ENCODE measurements at regions not wholly inside any gene's neighbourhood (a gene's known extent, or its start where the extent isn't known, plus 50 kb on each side); places are given as distances from the start of the nearest gene placed in this dataset.
"Not testable (repeated sequence)": the region's sequence is repeated elsewhere in the genome, so short reads cannot be mapped to it uniquely, and the experiment has no call there.

DNA sequence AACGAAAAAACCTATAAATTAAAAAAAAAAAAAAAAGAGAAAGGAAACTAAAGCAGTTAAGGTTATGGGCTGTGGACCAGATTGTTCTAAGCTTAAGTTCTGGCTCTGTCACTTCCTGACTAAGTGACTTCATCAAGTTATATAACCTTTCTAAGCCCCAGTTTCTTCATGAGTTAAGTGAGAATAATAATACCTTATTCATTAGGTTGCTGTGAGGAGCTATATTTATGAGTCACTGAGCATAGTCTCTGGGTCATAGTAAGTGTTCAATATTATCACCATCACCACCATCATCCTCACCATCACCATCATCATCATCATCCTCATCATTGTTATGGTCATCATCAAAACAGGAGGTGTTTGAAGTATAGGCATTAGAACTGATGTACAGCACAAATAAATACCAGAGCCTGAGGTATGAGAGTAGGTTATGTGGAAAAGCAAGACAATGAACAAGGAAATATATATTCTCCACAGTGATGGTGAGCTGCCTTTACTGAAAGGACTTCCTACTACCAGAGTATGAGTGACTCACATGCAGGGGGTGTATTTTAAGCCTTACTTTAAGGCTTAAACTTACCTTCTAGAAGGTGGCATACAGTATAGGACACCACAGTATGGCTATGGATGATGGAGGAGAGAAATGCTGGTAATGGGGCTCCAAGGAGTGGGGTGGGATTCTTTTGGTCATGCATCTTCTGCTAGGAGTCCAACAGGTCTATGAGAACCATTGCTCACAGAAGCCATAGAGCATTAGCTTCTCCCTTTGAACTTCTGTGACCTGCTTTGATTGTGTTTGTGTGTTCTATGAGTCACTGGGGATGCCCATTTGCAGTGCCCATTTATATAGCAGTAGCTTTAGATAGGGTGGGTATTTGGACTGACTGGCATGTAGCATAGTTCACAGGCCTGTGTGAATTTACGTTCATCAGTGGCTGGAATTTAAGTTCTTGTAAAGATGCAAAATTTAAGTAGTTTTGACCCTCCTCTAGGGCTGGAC is 104.4 kb downstream of the KLF5 start:
- H3K14ac ChIP-seq (ENCODE audit: low read length in 2 of 2): no peak overlapping the region
- no peak overlapping the region for H3K4ac ChIP-seq (ENCODE audit: low read depth in 1 of 2, low read length in 2 of 2)
- no peaks in the 10 kb centered on the region for H3K36me3 ChIP-seq (ENCODE audit: control insufficient read depth in 1 of 2, insufficient read depth in 2 of 2, low read depth in 1 of 2, low read length in 2 of 2)
- DNase-seq: no peak
- H2AK5ac ChIP-seq (ENCODE audit: low read length, severe bottlenecking): no peak overlapping the region
- H3K4me1 ChIP-seq (ENCODE audit: control insufficient read depth, insufficient read depth, low read depth, low read length): no peaks in the 10 kb centered on the region
- no peaks in the 10 kb centered on the region for H3K9me3 ChIP-seq (ENCODE audit: control insufficient read depth, low read length)
- no peak overlapping the region for H3K23ac ChIP-seq (ENCODE audit: low read length in 2 of 2)
- no peak overlapping the region for H3K4me3 ChIP-seq (ENCODE audit: insufficient read depth in 1 of 2, low read depth in 1 of 2, low read length in 2 of 2)
- H2BK15ac ChIP-seq (ENCODE audit: low read depth, poor library complexity, severe bottlenecking): no peak overlapping the region
- H4K91ac ChIP-seq (ENCODE audit: low read length): no peak overlapping the region
- H3K79me1 ChIP-seq (replicated peaks; ENCODE audit: low read length, poor library complexity, severe bottlenecking): no peaks in the 10 kb centered on the region
- no peak overlapping the region for H3K4me2 ChIP-seq (ENCODE audit: low read length, poor library complexity, severe bottlenecking)
- no peaks in the 10 kb centered on the region for H3K27me3 ChIP-seq (ENCODE audit: control insufficient read depth in 1 of 2, insufficient read depth in 1 of 2, low read length in 2 of 2)
- H2BK5ac ChIP-seq (ENCODE audit: low read depth, low read length, poor library complexity, severe bottlenecking): no peak overlapping the region
- H2AFZ ChIP-seq (ENCODE audit: low read depth, low read length): no peak overlapping the region
- H3K18ac ChIP-seq (ENCODE audit: low read depth in 1 of 2, low read length in 2 of 2): no peak overlapping the region
- H2BK12ac ChIP-seq (ENCODE audit: low read length in 2 of 2): no peak overlapping the region
- WGBS: 90% methylated on average over 1 of the region's 2 CpGs
- H2BK120ac ChIP-seq (ENCODE audit: low read depth, low read length): no peak overlapping the region
- H3K9ac ChIP-seq (ENCODE audit: low read length): no peak overlapping the region
- H4K8ac ChIP-seq (ENCODE audit: low read length): no peak overlapping the region
- no peak overlapping the region for H3K27ac ChIP-seq (ENCODE audit: low read length, poor library complexity, severe bottlenecking)

DNA sequence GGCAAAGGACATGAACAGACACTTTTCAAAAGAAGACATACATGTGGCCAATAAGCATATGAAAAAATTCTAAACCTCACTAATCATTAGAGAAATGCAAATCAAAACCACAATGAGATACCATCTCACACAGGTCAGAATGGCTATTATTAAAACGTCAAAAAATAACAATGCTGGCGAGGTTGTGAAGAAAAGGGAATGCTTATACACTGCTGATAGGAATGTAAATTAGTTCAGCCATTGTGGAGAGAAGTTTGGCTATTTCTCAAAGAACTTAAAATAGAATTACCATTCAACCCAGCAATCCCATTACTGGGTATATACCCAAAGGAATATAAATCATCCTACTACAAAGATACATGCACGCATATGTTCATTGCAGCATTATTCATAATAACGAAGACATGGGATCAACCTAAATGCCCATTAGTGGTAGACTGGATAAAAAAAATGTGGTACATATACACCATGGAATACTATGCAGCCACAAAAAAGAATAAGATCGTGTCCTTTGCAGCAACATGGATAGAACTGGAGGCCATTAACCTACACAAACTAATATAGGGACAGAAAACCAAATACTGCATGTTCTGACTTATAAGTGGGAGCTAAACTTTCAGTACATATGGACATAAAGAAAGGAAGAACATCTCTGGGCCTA is 101.7 kb downstream of the KLF5 start:
- H3K4me1 ChIP-seq (ENCODE audit: control insufficient read depth, insufficient read depth, low read depth, low read length); H3K14ac ChIP-seq (ENCODE audit: low read length in 2 of 2); H3K4ac ChIP-seq (ENCODE audit: low read depth in 1 of 2, low read length in 2 of 2); H3K23ac ChIP-seq (ENCODE audit: low read length in 2 of 2); H3K4me3 ChIP-seq (ENCODE audit: insufficient read depth in 1 of 2, low read depth in 1 of 2, low read length in 2 of 2); H2BK12ac ChIP-seq (ENCODE audit: low read length in 2 of 2); H3K9ac ChIP-seq (ENCODE audit: low read length); H4K91ac ChIP-seq (ENCODE audit: low read length); H2BK120ac ChIP-seq (ENCODE audit: low read depth, low read length); H2AK5ac ChIP-seq (ENCODE audit: low read length, severe bottlenecking); H3K27me3 ChIP-seq (ENCODE audit: control insufficient read depth in 1 of 2, insufficient read depth in 1 of 2, low read length in 2 of 2); DNase-seq; H2AFZ ChIP-seq (ENCODE audit: low read depth, low read length); H3K27ac ChIP-seq (ENCODE audit: low read length, poor library complexity, severe bottlenecking); H3K36me3 ChIP-seq (ENCODE audit: control insufficient read depth in 1 of 2, insufficient read depth in 2 of 2, low read depth in 1 of 2, low read length in 2 of 2); H3K9me3 ChIP-seq (ENCODE audit: control insufficient read depth, low read length); H3K18ac ChIP-seq (ENCODE audit: low read depth in 1 of 2, low read length in 2 of 2); H3K79me1 ChIP-seq (replicated peaks; ENCODE audit: low read length, poor library complexity, severe bottlenecking); H2BK5ac ChIP-seq (ENCODE audit: low read depth, low read length, poor library complexity, severe bottlenecking); H3K4me2 ChIP-seq (ENCODE audit: low read length, poor library complexity, severe bottlenecking); H4K8ac ChIP-seq (ENCODE audit: low read length); H2BK15ac ChIP-seq (ENCODE audit: low read depth, poor library complexity, severe bottlenecking): not testable (repeated sequence)
- 100% methylated on average over 1 of the region's 5 CpGs for WGBS

DNA sequence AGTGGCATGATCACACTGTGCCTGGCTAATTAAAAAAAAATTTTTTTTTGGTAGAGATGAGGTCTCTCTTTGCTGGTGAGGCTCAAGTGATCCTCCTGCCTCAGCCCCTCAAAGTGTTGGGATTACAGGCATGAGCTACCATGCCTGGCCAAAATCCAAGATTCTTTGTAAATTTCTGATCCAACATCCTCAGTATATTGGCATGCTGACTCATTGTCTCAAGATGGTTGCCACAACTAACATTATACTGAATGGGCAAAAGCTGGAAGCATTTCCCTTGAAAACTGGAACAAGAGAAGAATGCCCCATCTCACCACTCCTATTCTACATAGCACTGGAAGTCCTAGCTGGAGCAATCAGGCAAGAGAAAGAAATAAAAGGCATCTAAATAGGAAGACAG is 100.0 kb downstream of the KLF5 start:
- no peak overlapping the region for H2BK120ac ChIP-seq (ENCODE audit: low read depth, low read length)
- H3K23ac ChIP-seq (ENCODE audit: low read length in 2 of 2): no peak overlapping the region
- DNase-seq: peak; percentile 46
- H2AK5ac ChIP-seq (ENCODE audit: low read length, severe bottlenecking): no peak overlapping the region
- no peak overlapping the region for H4K8ac ChIP-seq (ENCODE audit: low read length)
- no peak overlapping the region for H3K4ac ChIP-seq (ENCODE audit: low read depth in 1 of 2, low read length in 2 of 2)
- H2BK15ac ChIP-seq (ENCODE audit: low read depth, poor library complexity, severe bottlenecking): no peak overlapping the region
- no peaks in the 10 kb centered on the region for H3K9me3 ChIP-seq (ENCODE audit: control insufficient read depth, low read length)
- no peak overlapping the region for H4K91ac ChIP-seq (ENCODE audit: low read length)
- H2BK12ac ChIP-seq (ENCODE audit: low read length in 2 of 2): no peak overlapping the region
- no peaks in the 10 kb centered on the region for H3K27me3 ChIP-seq (ENCODE audit: control insufficient read depth in 1 of 2, insufficient read depth in 1 of 2, low read length in 2 of 2)
- no peak overlapping the region for H2AFZ ChIP-seq (ENCODE audit: low read depth, low read length)
- H3K36me3 ChIP-seq (ENCODE audit: control insufficient read depth in 1 of 2, insufficient read depth in 2 of 2, low read depth in 1 of 2, low read length in 2 of 2): no peaks in the 10 kb centered on the region
- no peak overlapping the region for H3K14ac ChIP-seq (ENCODE audit: low read length in 2 of 2)
- no peak overlapping the region for H3K4me2 ChIP-seq (ENCODE audit: low read length, poor library complexity, severe bottlenecking)
- H3K27ac ChIP-seq (ENCODE audit: low read length, poor library complexity, severe bottlenecking): peak overlapping the region; percentile 64
- no peak overlapping the region for H3K4me3 ChIP-seq (ENCODE audit: insufficient read depth in 1 of 2, low read depth in 1 of 2, low read length in 2 of 2)
- H3K18ac ChIP-seq (ENCODE audit: low read depth in 1 of 2, low read length in 2 of 2): no peak overlapping the region
- H3K79me1 ChIP-seq (replicated peaks; ENCODE audit: low read length, poor library complexity, severe bottlenecking): no peaks in the 10 kb centered on the region
- H3K4me1 ChIP-seq (ENCODE audit: control insufficient read depth, insufficient read depth, low read depth, low read length): no peaks in the 10 kb centered on the region
- no peak overlapping the region for H2BK5ac ChIP-seq (ENCODE audit: low read depth, low read length, poor library complexity, severe bottlenecking)
- H3K9ac ChIP-seq (ENCODE audit: low read length): no peak overlapping the region

DNA sequence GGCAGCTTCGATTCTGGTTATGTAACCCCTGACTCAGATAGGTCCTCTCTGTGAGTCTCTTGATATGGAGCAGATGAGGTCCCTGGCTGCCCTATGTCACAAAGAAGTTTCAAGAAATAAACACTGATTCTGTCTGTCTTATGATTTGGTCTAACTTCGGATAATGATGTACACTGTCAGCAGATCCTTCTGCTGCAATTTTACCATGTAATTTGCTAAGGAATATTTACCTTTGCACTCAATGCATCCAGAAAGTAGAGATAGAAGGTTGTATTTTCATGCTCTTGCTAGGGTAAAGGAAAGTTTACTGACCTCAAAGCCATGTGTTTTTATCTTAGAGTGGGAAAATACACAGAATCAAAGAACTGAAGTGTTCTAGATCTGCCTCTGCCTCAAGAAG is 98.2 kb downstream of the KLF5 start:
- Histone ChIP-seq H3K9ac (ENCODE audit: low read length) (no peak overlapping the region), H3K23ac (ENCODE audit: low read length in 2 of 2) (no peak overlapping the region), H2BK15ac (ENCODE audit: low read depth, poor library complexity, severe bottlenecking) (no peak overlapping the region), H3K36me3 (ENCODE audit: control insufficient read depth in 1 of 2, insufficient read depth in 2 of 2, low read depth in 1 of 2, low read length in 2 of 2) (no peaks in the 10 kb centered on the region), H2BK5ac (ENCODE audit: low read depth, low read length, poor library complexity, severe bottlenecking) (no peak overlapping the region), H2BK120ac (ENCODE audit: low read depth, low read length) (no peak overlapping the region), H2AK5ac (ENCODE audit: low read length, severe bottlenecking) (no peak overlapping the region), H3K4me3 (ENCODE audit: insufficient read depth in 1 of 2, low read depth in 1 of 2, low read length in 2 of 2) (no peak overlapping the region), H3K14ac (ENCODE audit: low read length in 2 of 2) (no peak overlapping the region), H3K9me3 (ENCODE audit: control insufficient read depth, low read length) (no peaks in the 10 kb centered on the region), H3K27ac (ENCODE audit: low read length, poor library complexity, severe bottlenecking) (no peak overlapping the region), H3K79me1 (replicated peaks; ENCODE audit: low read length, poor library complexity, severe bottlenecking) (no peaks in the 10 kb centered on the region), H3K4me2 (ENCODE audit: low read length, poor library complexity, severe bottlenecking) (no peak overlapping the region), H2AFZ (ENCODE audit: low read depth, low read length) (no peak overlapping the region), H3K27me3 (ENCODE audit: control insufficient read depth in 1 of 2, insufficient read depth in 1 of 2, low read length in 2 of 2) (no peaks in the 10 kb centered on the region), H4K8ac (ENCODE audit: low read length) (no peak overlapping the region), H4K91ac (ENCODE audit: low read length) (no peak overlapping the region), H3K4me1 (ENCODE audit: control insufficient read depth, insufficient read depth, low read depth, low read length) (no peaks in the 10 kb centered on the region), H3K4ac (ENCODE audit: low read depth in 1 of 2, low read length in 2 of 2) (no peak overlapping the region), H3K18ac (ENCODE audit: low read depth in 1 of 2, low read length in 2 of 2) (no peak overlapping the region), H2BK12ac (ENCODE audit: low read length in 2 of 2) (no peak overlapping the region)
- 81% methylated on average over 2 of the region's 2 CpGs for WGBS
- no peak for DNase-seq

All from mesenchymal stem cell (in vitro differentiated cells and primary cell).